ENCODE measurements at regions not wholly inside any gene's neighbourhood (a gene's known extent, or its start where the extent isn't known, plus 50 kb on each side); places are given as distances from the start of the nearest gene placed in this dataset.

- no peak for TF ChIP-seq EZH2 (IDR thresholded peaks at IDR 0.05; ENCODE audit: borderline replicate concordance, low read length)
- TF ChIP-seq, protein P1, sequence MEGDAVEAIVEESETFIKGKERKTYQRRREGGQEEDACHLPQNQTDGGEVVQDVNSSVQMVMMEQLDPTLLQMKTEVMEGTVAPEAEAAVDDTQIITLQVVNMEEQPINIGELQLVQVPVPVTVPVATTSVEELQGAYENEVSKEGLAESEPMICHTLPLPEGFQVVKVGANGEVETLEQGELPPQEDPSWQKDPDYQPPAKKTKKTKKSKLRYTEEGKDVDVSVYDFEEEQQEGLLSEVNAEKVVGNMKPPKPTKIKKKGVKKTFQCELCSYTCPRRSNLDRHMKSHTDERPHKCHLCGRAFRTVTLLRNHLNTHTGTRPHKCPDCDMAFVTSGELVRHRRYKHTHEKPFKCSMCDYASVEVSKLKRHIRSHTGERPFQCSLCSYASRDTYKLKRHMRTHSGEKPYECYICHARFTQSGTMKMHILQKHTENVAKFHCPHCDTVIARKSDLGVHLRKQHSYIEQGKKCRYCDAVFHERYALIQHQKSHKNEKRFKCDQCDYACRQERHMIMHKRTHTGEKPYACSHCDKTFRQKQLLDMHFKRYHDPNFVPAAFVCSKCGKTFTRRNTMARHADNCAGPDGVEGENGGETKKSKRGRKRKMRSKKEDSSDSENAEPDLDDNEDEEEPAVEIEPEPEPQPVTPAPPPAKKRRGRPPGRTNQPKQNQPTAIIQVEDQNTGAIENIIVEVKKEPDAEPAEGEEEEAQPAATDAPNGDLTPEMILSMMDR (IDR thresholded peaks at IDR 0.05; ENCODE audit: low read length): no peak
- H3K36me3 ChIP-seq (ENCODE audit: insufficient read depth, low read length): no peaks in the 10 kb centered on the region
Measured at GRCh38 chr18:76610933-76611749, 116.1 kb upstream of the ZNF516 start.

GRCh38 chr18:76610012-76610411, 115.0 kb upstream of the ZNF516 start:
- H3K4me2 ChIP-seq (ENCODE audit: low read length): no peak overlapping the region
- no peaks in the 10 kb centered on the region for H3K4me1 ChIP-seq (ENCODE audit: insufficient read depth, low read length, severe bottlenecking)
- no peaks in the 10 kb centered on the region for H3K36me3 ChIP-seq (ENCODE audit: insufficient read depth, low read length)
- H3K4me3 ChIP-seq (ENCODE audit: low read depth, low read length, poor library complexity, severe bottlenecking): no peak overlapping the region
- no peaks in the 10 kb centered on the region; the same call in 1 of the 2 replicates for H3K27me3 ChIP-seq (ENCODE audit: insufficient read depth, low read length)
- no peak overlapping the region for H3K9ac ChIP-seq (ENCODE audit: low read length)
- no peaks in the 10 kb centered on the region for H4K20me1 ChIP-seq (ENCODE audit: insufficient read depth, low read length)
- no peaks in the 10 kb centered on the region for H3K9me3 ChIP-seq (ENCODE audit: low read length)
- H3K79me2 ChIP-seq (ENCODE audit: insufficient read depth, low read length): no peaks in the 10 kb centered on the region
- H3K27ac ChIP-seq (ENCODE audit: low read depth, low read length, poor library complexity, severe bottlenecking): no peak overlapping the region
- no peaks in the 10 kb centered on the region for H3F3A ChIP-seq (ENCODE audit: insufficient read depth, low read length)
- no peak for TF ChIP-seq EZH2 (IDR thresholded peaks at IDR 0.05; ENCODE audit: borderline replicate concordance, low read length)
- TF ChIP-seq, protein P1 (IDR thresholded peaks at IDR 0.05; ENCODE audit: low read length): no peak
- H3K9me2 ChIP-seq (ENCODE audit: low read depth, low read length): no peaks in the 10 kb centered on the region
- H2AFZ ChIP-seq (ENCODE audit: low read length): no peak overlapping the region

More at GRCh38 chr18:76610933-76611749, 116.1 kb upstream of the ZNF516 start:
- Histone ChIP-seq H4K20me1 (ENCODE audit: insufficient read depth, low read length) (no peaks in the 10 kb centered on the region), H3F3A (ENCODE audit: insufficient read depth, low read length) (no peaks in the 10 kb centered on the region), H3K9me3 (ENCODE audit: low read length) (no peaks in the 10 kb centered on the region), H2AFZ (ENCODE audit: low read length) (no peak overlapping the region), H3K27ac (ENCODE audit: low read depth, low read length, poor library complexity, severe bottlenecking) (no peak overlapping the region), H3K79me2 (ENCODE audit: insufficient read depth, low read length) (no peaks in the 10 kb centered on the region), H3K9me2 (ENCODE audit: low read depth, low read length) (no peaks in the 10 kb centered on the region), H3K9ac (ENCODE audit: low read length) (no peak overlapping the region), H3K4me1 (ENCODE audit: insufficient read depth, low read length, severe bottlenecking) (no peaks in the 10 kb centered on the region), H3K4me2 (ENCODE audit: low read length) (no peak overlapping the region), H3K4me3 (ENCODE audit: low read depth, low read length, poor library complexity, severe bottlenecking) (no peak overlapping the region), H3K27me3 (ENCODE audit: insufficient read depth, low read length) (no peaks in the 10 kb centered on the region; the same call in 1 of the 2 replicates)

DNA sequence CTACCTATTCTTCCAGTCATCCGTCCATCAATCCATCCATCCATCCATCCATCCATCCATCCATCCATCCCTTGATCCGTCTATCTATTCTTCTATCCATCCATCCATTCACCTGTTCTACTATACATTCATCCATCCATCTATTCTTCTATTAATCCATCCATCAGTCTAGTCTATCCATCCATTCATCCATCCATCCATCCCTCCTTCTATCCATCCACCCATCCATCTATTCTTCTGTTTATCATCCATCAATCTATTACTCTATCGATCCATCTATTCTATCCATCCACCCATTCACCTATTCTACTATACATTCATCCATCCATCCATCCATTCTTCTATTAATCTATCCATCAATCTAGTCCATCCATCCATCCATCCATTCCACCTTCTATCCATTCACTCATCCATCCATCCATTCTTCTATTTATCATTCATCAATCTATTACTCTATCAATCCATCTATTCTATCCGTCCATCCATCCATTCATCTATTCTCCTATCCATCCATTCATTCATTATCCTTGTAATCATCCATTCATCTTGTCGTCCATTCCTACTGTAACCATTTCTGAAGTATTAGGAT, 110.4 kb upstream of the ZNF516 start:
- no peak overlapping the region for H3K4me3 ChIP-seq (ENCODE audit: low read depth, low read length, poor library complexity, severe bottlenecking)
- no peaks in the 10 kb centered on the region for H4K20me1 ChIP-seq (ENCODE audit: insufficient read depth, low read length)
- no peak overlapping the region for H3K27ac ChIP-seq (ENCODE audit: low read depth, low read length, poor library complexity, severe bottlenecking)
- H3K27me3 ChIP-seq (ENCODE audit: insufficient read depth, low read length): no peaks in the 10 kb centered on the region; the same call in 1 of the 2 replicates
- no peak overlapping the region for H3K9ac ChIP-seq (ENCODE audit: low read length)
- no peaks in the 10 kb centered on the region for H3K4me1 ChIP-seq (ENCODE audit: insufficient read depth, low read length, severe bottlenecking)
- H3K9me3 ChIP-seq (ENCODE audit: low read length): no peaks in the 10 kb centered on the region
- no peaks in the 10 kb centered on the region for H3K79me2 ChIP-seq (ENCODE audit: insufficient read depth, low read length)
- no peaks in the 10 kb centered on the region for H3K36me3 ChIP-seq (ENCODE audit: insufficient read depth, low read length)
- no peak overlapping the region for H2AFZ ChIP-seq (ENCODE audit: low read length)
- no peak for TF ChIP-seq EZH2 (IDR thresholded peaks at IDR 0.05; ENCODE audit: borderline replicate concordance, low read length)
- H3K9me2 ChIP-seq (ENCODE audit: low read depth, low read length): no peaks in the 10 kb centered on the region
- no peak overlapping the region for H3K4me2 ChIP-seq (ENCODE audit: low read length)
- H3F3A ChIP-seq (ENCODE audit: insufficient read depth, low read length): no peaks in the 10 kb centered on the region
